OCI-LY1 (cell line): ENCODE measurements at regions not wholly inside any gene's neighbourhood (a gene's known extent, or its start where the extent isn't known, plus 50 kb on each side); places are given as distances from the start of the nearest gene placed in this dataset.

ENCODE experiments used
- CTCF ChIP-seq: fragments of 200-600 bp; sonication (generic), shearing (Covaris generic); IDR thresholded peaks from 2 replicates; pipeline ENCODE4 v1.5.1; 2017; ENCODE audit warnings: mild to moderate bottlenecking, antibody characterized with exemption, low read length, moderate library complexity, mixed read lengths
- EZH2 ChIP-seq: fragments of 200-600 bp; sonication (generic), shearing (Covaris generic); IDR thresholded peaks from 2 replicates; pipeline ENCODE4 v1.8.0; 2017; ENCODE audit warnings: borderline replicate concordance, mixed run types, mild to moderate bottlenecking, antibody characterized with exemption, low read length, moderate library complexity, mixed read lengths

- TF ChIP-seq CTCF = no peak
- TF ChIP-seq EZH2 = no peak
Measured at GRCh38 chr7:156062286-156062685, 250.0 kb upstream of the SHH start.
